ENCODE measurements at regions not wholly inside any gene's neighbourhood (a gene's known extent, or its start where the extent isn't known, plus 50 kb on each side); places are given as distances from the start of the nearest gene placed in this dataset.
A peak's percentile ranks its signal among the peaks of the same experiment; 100 is the strongest.

GRCh38 chr7:142535123-142535779, 214.0 kb upstream of the PRSS1 start:
- no peaks in the 10 kb centered on the region for H3K27me3 ChIP-seq
- no peaks in the 10 kb centered on the region for H3K4me1 ChIP-seq
- no peak overlapping the region for H3K4me3 ChIP-seq
- no peak for TF ChIP-seq POLR2AphosphoS5 (IDR thresholded peaks at IDR 0.05; ENCODE audit: insufficient read depth in 1 of 2, low read depth in 1 of 2)
- TF ChIP-seq, protein P1, sequence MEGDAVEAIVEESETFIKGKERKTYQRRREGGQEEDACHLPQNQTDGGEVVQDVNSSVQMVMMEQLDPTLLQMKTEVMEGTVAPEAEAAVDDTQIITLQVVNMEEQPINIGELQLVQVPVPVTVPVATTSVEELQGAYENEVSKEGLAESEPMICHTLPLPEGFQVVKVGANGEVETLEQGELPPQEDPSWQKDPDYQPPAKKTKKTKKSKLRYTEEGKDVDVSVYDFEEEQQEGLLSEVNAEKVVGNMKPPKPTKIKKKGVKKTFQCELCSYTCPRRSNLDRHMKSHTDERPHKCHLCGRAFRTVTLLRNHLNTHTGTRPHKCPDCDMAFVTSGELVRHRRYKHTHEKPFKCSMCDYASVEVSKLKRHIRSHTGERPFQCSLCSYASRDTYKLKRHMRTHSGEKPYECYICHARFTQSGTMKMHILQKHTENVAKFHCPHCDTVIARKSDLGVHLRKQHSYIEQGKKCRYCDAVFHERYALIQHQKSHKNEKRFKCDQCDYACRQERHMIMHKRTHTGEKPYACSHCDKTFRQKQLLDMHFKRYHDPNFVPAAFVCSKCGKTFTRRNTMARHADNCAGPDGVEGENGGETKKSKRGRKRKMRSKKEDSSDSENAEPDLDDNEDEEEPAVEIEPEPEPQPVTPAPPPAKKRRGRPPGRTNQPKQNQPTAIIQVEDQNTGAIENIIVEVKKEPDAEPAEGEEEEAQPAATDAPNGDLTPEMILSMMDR (IDR thresholded peaks at IDR 0.05): peak in 1 of 3 experiments; percentile 21
- no peak overlapping the region for H3K27ac ChIP-seq
- no peak for DNase-seq (ENCODE audit: extremely low spot score in 2 of 2)
- H3K9me3 ChIP-seq: no peaks in the 10 kb centered on the region
- no peaks in the 10 kb centered on the region for H3K36me3 ChIP-seq
- intact Hi-C loops (cut with DNase I): no loop called here

DNA sequence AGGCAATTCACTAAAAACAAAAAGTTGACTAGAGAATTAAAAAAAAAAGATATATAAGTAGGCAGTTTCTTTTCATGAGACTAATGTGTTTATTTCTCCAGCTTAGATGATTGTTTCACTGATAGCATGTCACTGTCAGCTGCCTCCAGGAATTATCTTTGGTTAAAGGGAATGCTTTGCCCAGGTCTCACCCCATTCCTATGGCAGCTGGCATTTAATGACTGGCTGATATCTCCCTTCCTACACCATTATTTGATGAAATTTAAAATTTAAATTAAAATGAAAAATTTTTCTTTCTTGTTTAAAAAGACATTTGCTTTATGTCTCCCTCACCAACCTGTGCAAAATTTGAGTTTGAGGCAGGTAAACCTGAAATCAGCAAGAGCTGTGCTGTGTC, 214.5 kb upstream of the PRSS1 start:
- Histone ChIP-seq H3K36me3 (no peaks in the 10 kb centered on the region), H3K4me1 (no peaks in the 10 kb centered on the region), H3K27ac (no peak overlapping the region), H3K4me3 (no peak overlapping the region), H3K27me3 (no peaks in the 10 kb centered on the region), H3K9me3 (no peaks in the 10 kb centered on the region)
- intact Hi-C loops (cut with DNase I): no loop called here
- TF ChIP-seq POLR2AphosphoS5 (IDR thresholded peaks at IDR 0.05; ENCODE audit: insufficient read depth in 1 of 2, low read depth in 1 of 2): no peak
- no peak for TF ChIP-seq POLR2A (IDR thresholded peaks at IDR 0.05)
- TF ChIP-seq, protein P1 (IDR thresholded peaks at IDR 0.05): no peak
- DNase-seq (ENCODE audit: extremely low spot score in 2 of 2): no peak

- H3K27ac ChIP-seq: no peak overlapping the region
- H3K4me1 ChIP-seq: no peaks in the 10 kb centered on the region
- DNase-seq (ENCODE audit: extremely low spot score in 2 of 2): no peak
- H3K4me3 ChIP-seq: no peak overlapping the region
- intact Hi-C loops (cut with DNase I): no loop called here
- H3K36me3 ChIP-seq: no peaks in the 10 kb centered on the region
- no peaks in the 10 kb centered on the region for H3K9me3 ChIP-seq
- H3K27me3 ChIP-seq: no peaks in the 10 kb centered on the region
- TF ChIP-seq POLR2A (IDR thresholded peaks at IDR 0.05) (no peak), POLR2AphosphoS5 (IDR thresholded peaks at IDR 0.05; ENCODE audit: insufficient read depth in 1 of 2, low read depth in 1 of 2) (no peak)
- TF ChIP-seq, protein P1 (IDR thresholded peaks at IDR 0.05): no peak
Observed at GRCh38 chr7:142533920-142534319, 215.4 kb upstream of the PRSS1 start.

DNA sequence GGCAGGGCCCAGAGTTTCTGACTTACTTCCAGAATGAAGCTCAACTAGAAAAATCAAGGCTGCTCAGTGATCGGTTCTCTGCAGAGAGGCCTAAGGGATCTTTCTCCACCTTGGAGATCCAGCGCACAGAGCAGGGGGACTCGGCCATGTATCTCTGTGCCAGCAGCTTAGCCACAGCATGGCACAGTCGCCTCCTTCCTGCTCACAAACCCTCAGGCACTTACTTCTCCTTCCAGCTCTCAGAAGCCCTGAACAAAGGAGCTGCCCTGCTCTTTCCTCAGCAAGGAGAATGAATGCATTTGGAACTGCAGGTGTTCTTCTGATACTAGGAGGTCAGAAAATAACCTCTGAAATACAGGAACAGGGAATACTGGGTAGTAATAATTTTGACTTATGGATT, 219.7 kb upstream of the PRSS1 start:
- TF ChIP-seq, protein P1 (IDR thresholded peaks at IDR 0.05): no peak
- TF ChIP-seq POLR2AphosphoS5 (IDR thresholded peaks at IDR 0.05; ENCODE audit: insufficient read depth in 1 of 2, low read depth in 1 of 2): no peak
- TF ChIP-seq POLR2A (IDR thresholded peaks at IDR 0.05): no peak
- intact Hi-C loops (cut with DNase I): no loop called here
- Histone ChIP-seq H3K9me3 (no peaks in the 10 kb centered on the region), H3K36me3 (no peaks in the 10 kb centered on the region), H3K27me3 (no peaks in the 10 kb centered on the region), H3K4me3 (no peak overlapping the region), H3K4me1 (no peaks in the 10 kb centered on the region), H3K27ac (no peak overlapping the region)
- no peak for DNase-seq (ENCODE audit: extremely low spot score in 2 of 2)

- no peak for DNase-seq (ENCODE audit: extremely low spot score in 2 of 2)
- H3K9me3 ChIP-seq: no peaks in the 10 kb centered on the region
- no peak overlapping the region for H3K27ac ChIP-seq
- H3K4me3 ChIP-seq: no peak overlapping the region
- H3K4me1 ChIP-seq: no peaks in the 10 kb centered on the region
- H3K36me3 ChIP-seq: no peaks in the 10 kb centered on the region
- intact Hi-C loops (cut with DNase I): no loop called here
- no peaks in the 10 kb centered on the region for H3K27me3 ChIP-seq
- TF ChIP-seq, protein P1 (IDR thresholded peaks at IDR 0.05): no peak
- no peak for TF ChIP-seq POLR2A (IDR thresholded peaks at IDR 0.05)
- no peak for TF ChIP-seq POLR2AphosphoS5 (IDR thresholded peaks at IDR 0.05; ENCODE audit: insufficient read depth in 1 of 2, low read depth in 1 of 2)
Observed at GRCh38 chr7:142528608-142529408, 220.5 kb upstream of the PRSS1 start.

Data from vagina (tissue), 2 donors.